ENCODE measurements at regions not wholly inside any gene's neighbourhood (a gene's known extent, or its start where the extent isn't known, plus 50 kb on each side); places are given as distances from the start of the nearest gene placed in this dataset.
"Not testable (repeated sequence)": the region's sequence is repeated elsewhere in the genome, so short reads cannot be mapped to it uniquely, and the experiment has no call there.

DNA sequence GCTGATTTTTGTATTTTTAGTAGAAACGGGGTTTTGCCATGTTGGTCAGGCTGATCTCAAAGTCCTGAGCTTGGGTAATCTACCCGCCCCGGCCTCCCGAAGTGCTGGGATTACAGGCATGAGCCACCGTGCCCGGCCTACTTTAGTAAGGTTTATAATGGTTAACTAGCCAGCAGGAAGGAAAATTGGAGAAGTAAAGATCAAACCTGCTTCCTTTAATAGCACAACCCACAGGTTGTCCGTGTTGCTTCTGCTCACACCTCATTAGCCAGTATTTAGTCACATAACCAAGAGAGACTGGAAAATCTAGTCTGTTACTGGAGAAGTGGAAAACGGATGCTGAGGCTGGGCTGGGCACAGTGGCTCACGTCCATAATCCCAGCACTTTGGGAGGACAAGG lies 51.9 kb upstream of the TBL1XR1 start:
- peak; percentile 88 for ATAC-seq

DNA sequence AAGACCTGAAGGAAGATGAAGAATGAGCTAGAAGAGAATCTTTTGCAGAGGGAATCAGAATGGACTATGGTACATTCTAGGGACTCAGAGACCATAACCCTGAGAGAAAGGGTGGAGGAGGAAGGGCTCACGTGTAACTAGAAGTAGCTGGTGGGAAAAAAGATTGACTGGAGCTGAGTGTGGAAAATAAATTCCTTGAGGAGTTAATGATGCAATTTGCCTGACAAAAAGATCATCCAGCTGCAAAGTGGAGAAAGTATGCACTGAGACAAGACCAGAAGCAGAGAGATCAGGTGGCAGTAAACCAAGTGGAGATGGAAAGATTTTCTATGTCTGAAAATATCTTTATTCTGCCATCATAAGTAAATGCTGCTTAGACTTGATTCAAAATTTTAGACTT lies 52.9 kb upstream of the TBL1XR1 start:
- no peak for ATAC-seq

DNA sequence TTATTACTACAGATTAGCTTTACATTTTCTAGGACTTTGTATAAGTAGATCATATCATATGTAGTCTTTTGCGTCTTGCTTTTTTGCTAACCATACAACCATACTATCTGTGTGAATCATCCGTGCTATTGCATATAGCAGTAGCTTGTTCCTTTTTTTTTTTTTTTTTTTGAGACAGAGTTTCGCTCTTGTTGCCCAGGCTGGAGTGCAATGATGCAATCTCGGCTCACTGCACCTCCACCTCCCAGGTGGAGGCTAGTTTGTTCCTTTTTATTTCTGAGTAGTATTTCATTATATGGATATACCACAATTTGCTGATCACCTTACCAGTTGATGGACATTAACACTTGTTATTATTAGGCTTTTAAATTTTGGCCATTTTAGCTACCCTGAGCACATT lies 54.5 kb upstream of the TBL1XR1 start:
- peak; percentile 71 for ATAC-seq

- peak; percentile 43 for ATAC-seq
Observed at GRCh38 chr3:177257006-177257405, 59.7 kb upstream of the TBL1XR1 start.

- ATAC-seq = no peak
Observed at GRCh38 chr3:177257625-177258024, 60.3 kb upstream of the TBL1XR1 start.

GRCh38 chr3:177262396-177262795 lies 65.1 kb upstream of the TBL1XR1 start:
- ATAC-seq = no peak

GRCh38 chr3:177263615-177264368 lies 66.5 kb upstream of the TBL1XR1 start:
- ATAC-seq = no peak

DNA sequence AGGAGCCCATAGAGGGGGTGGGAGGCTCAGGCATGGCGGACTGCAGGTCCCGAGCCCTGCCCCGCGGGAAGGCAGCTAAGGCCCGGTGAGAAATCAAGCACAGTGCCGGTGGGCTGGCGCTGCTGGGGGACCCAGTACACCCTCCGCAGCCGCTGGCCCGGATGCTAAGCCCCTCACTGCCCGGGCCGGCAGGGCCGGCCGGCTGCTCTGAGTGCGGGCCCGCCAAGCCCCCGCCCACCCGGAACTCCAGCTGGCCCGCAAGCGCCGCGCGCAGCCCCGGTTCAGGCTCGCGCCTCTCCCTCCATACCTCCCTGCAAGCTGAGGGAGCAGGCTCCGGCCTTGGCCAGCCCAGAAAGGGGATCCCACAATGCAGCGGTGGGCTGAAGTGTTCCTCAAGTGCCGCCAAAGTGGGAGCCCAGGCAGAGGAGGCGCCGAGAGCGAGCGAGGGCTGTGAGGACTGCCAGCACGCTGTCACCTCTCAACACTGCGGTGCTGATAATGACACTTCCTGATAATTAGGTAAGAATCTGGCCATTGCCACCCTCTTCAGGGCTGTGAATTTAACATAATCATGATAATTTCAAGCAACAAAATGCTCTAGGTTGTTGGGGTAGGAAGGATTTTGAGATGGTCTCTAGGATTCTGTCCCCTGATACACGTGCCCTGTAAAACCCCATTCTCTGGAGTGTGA lies 74.7 kb upstream of the TBL1XR1 start:
- not testable (repeated sequence) for ATAC-seq

- no peak for ATAC-seq
Observed at GRCh38 chr3:177278016-177278415, 80.7 kb upstream of the TBL1XR1 start.

DNA sequence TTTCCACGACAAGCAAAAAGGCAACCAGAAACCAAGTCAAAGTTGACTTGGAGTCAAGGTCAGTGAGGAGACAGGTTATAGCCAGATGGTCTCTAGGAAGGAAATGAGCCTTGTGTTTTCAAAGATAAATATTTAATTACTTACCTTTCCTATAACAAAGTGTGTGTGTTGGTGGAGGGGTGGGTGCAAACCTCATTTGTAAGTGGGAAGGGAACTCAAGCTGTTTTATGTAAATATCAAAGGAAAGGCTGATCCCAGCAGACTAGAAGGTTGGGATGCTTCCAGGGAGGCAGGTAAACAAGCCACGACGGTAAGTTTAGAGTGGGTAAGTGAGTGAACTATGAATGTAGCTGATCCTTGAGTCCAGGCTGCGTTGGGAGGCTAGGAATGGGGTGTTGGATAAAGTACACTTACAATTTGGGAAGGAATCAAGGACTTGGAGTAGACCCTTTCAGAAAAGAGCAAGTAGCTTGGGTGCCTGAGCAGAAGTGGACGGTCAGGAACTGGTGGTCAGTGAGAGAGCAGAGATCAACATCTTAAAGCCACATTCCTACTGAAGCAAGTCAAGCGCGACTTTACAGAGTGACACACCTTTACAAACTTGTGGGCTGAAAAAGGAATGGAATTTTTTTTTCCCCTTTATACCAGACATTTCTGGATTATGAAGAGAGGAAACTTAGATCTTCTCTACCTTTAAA lies 82.0 kb upstream of the TBL1XR1 start:
- ATAC-seq = no peak

GRCh38 chr3:177281292-177282118 lies 84.2 kb upstream of the TBL1XR1 start:
- peak; percentile 31 for ATAC-seq

GRCh38 chr3:177282119-177282655 lies 84.9 kb upstream of the TBL1XR1 start:
- no peak for ATAC-seq

DNA sequence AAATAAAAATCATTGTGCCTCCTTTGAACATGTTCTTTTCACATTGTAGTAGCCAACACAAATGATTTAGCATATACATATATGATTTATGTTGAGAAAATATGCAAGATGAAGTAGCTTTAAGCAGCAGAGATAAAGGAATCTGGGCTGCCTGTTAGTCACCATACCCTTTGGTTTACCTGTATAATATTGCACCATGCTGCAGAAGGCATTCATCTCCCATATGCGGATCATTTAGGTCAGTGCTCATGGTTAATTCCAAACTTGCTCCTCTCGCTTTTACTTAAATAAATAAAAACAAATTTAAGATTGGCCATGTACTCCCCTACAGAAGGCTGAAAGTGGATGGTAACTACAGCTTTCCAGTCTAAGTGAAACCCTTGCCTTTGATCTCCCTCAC lies 86.7 kb upstream of the TBL1XR1 start:
- ATAC-seq = peak; percentile 23

- peak; percentile 52 for ATAC-seq
Observed at GRCh38 chr3:177284383-177284881, 87.2 kb upstream of the TBL1XR1 start.

DNA sequence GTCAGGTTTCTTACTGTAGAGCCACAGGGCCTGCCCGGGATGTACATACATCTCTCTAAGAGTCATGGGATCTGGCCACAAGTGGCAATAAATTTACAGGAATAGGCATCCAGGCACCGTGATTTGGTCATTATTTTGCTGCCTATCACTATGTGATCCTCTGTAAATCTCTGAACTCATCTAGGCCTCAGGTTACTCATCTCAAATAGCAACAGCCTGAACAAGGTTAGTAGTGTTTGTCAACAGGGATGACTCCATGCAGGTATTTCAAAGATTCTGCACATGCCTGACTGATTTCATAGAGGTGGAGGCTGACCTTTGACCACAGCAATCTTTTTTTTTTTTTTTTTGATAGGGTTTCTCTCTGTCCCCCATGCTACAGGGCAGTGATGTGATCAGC lies 88.8 kb upstream of the TBL1XR1 start:
- peak; percentile 75 for ATAC-seq

DNA sequence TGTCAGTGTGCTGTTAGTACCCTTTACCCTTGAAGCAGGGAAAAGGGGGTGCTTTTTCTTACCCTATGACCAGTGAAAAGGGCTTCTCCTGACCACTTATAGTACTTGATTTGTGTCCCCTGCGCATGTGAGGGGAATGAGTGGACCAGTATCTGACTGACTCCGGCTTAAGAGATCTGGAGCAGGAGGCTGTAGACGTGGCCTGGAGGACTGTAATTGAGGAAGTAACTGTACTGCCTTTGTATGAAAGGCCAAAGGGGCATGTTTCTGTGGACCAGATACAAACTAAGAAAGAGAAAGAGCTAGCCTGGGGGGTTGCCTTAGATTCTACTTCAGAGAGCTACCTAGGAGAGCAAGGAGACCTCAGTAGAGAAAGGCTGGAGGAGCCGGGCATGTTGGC lies 89.9 kb upstream of the TBL1XR1 start:
- no peak for ATAC-seq

DNA sequence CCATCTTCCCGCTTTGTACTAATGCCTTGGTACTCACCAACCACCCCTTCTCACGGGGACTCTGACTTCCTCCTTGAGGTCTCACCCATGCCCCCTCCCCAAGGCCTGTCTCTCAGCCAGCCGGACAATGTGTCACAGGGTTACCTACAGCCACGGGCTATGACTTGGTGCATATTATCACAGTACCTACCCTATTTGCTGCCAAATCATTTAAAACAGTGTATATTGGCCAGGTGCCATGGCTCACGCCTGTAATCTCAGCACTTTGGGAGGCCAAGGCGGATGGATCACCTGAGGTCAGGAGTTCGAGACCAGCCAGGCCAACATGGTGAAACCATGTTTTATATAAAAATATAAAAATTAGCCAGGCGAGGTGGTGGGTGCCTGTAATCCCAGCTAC lies 93.4 kb upstream of the TBL1XR1 start:
- ATAC-seq = no peak

- ATAC-seq = peak; percentile 95
Observed at GRCh38 chr3:177294221-177294620, 96.9 kb upstream of the TBL1XR1 start.

- peak; percentile 48 for ATAC-seq
Observed at GRCh38 chr3:177295116-177295515, 97.8 kb upstream of the TBL1XR1 start.

- no peak for ATAC-seq
Observed at GRCh38 chr3:177299250-177299649, 102.0 kb upstream of the TBL1XR1 start.

DNA sequence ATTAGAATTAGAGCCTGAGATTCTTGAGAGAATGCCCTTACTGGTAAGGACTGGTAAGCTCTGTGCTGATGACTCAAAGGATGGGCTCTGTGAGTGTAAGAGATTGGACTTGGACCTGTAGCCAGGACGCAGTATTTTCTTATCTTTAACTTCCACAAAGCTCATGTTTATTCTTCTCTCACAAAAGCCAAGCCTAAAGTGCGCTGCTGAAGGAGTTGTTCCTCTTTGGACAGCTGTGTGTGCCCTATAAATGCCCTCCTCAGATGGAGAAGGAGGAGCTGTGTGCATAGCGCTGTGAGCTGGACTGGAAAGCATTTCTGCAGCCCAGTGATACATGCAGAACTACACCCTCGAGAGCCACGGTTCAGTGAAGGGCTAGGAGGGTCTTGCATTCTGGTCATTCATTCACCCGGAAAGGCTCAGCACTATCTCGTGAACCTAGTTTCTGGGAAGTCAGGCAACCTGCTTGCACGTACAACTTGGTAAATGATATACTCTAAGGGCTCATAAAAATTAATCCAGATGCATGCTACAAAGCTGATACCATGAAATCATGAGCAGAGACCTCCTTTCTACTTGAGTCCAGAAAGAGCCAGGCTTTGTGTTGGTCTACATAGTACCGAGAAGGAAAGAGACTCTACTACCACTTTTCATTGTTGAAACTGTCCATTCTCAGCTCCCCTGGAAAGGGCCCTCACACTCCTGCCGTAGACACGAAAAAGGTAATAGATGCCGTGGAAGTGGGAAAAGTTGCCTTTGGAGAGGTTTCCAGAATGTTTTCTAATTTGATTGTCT lies 103.0 kb upstream of the TBL1XR1 start:
- no peak for ATAC-seq
